Gastroesophageal sphincter (tissue), 4 donors: ENCODE measurements at regions not wholly inside any gene's neighbourhood (a gene's known extent, or its start where the extent isn't known, plus 50 kb on each side); places are given as distances from the start of the nearest gene placed in this dataset.

Source experiments
- ATAC-seq: fragments of 150-250 bp; one replicate; pipeline ENCODE4 v1.9.1; 2016; ENCODE audit warnings: mild to moderate bottlenecking, moderate library complexity
- H3K27ac ChIP-seq, 4 donors: fragments of 200-600 bp; sonication (generic) in 3 of 4; 1 replicate in 3 of 4; 2 replicates in 1 of 4; pipeline ENCODE4 v1.5.1; 2016 to 2019
- H3K27me3 ChIP-seq: fragments of 200-600 bp; sonication (generic); one replicate; pipeline ENCODE4 v1.5.1; 2019
- H3K36me3 ChIP-seq, 2 donors: fragments of 200-600 bp; sonication (generic); one replicate each; pipeline ENCODE4 v1.5.1; 2019; ENCODE audit warnings: control low read depth in 1 of 2
- H3K4me1 ChIP-seq, 3 donors: fragments of 200-600 bp; sonication (generic); 1 replicate in 2 of 3; 2 replicates in 1 of 3; pipeline ENCODE4 v1.5.1; 2016 to 2019; ENCODE audit warnings: control low read depth in 2 of 3
- H3K4me3 ChIP-seq, 2 donors: fragments of 200-600 bp; sonication (generic); one replicate each; pipeline ENCODE4 v1.5.1; 2019; ENCODE audit warnings: mild to moderate bottlenecking in 1 of 2, moderate library complexity in 1 of 2
- H3K9me3 ChIP-seq, 3 donors: fragments of 200-600 bp; sonication (generic); one replicate each; pipeline ENCODE4 v1.5.1; 2017 to 2019; ENCODE audit warnings: control low read depth in 2 of 3
- EP300 ChIP-seq: sonication (generic); formaldehyde crosslinking; IDR thresholded peaks from one replicate; pipeline ENCODE4 v1.6.1; 2017; ENCODE audit warnings: antibody characterized with exemption, mild to moderate bottlenecking
- POLR2A ChIP-seq, 2 donors: fragments of 450-650 bp; IDR thresholded peaks; one replicate each; pipeline ENCODE4 v1.6.1; 2017; ENCODE audit warnings: antibody characterized with exemption in 2 of 2, mild to moderate bottlenecking in 2 of 2, moderate library complexity in 1 of 2
- POLR2AphosphoS5 ChIP-seq: sonication (generic); formaldehyde crosslinking; IDR thresholded peaks from one replicate; pipeline ENCODE4 v1.6.1; 2017; ENCODE audit warnings: antibody characterized with exemption
- WGBS, 2 donors: methylation state at CpG; one replicate each; pipeline ENCODE4 v1.1.5; 2018; ENCODE audit warnings: low coverage in 1 of 2; 5-methylcytosine and 5-hydroxymethylcytosine counted together
- TF ChIP-seq, protein P1 (sequence below), 4 experiments: fragments of 200-600 bp in 2 of 4; fragments of 450-650 bp in 2 of 4; sonication (generic) in 1 of 4; IDR thresholded peaks; one replicate each; pipeline ENCODE4 v1.5.1; 2017 to 2019; ENCODE audit warnings: antibody characterized with exemption in 4 of 4, mild to moderate bottlenecking in 2 of 4, moderate library complexity in 2 of 4

DNA sequence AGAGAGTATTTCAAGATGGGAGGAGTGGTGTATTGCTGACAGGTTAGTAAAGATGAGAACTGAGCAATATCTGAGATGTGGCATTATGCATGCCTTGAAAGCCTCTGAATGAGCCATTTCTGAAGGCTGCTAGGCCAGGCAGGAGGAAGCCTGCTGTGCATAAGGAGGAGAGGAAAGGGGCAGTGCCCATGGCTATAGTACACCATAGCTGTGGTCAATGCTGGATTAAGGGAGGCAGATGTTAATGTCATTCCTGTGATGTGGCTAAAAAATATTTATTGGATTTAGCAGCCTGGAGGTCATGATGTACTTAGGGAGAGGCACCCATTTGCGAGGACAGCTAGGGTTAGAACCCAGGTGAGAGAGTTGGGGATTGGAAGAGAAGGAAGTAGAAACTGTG is 130.0 kb upstream of the LNX1 start:
- Histone ChIP-seq H3K27me3 (no peaks in the 10 kb centered on the region), H3K4me3 (no peak overlapping the region), H3K4me1 (no peaks in the 10 kb centered on the region), H3K27ac (no peak overlapping the region), H3K36me3 (no peaks in the 10 kb centered on the region), H3K9me3 (no peaks in the 10 kb centered on the region)
- 80 to 100% methylated on average over 1 of the region's 1 CpG for WGBS, 2 donors
- TF ChIP-seq, protein P1, sequence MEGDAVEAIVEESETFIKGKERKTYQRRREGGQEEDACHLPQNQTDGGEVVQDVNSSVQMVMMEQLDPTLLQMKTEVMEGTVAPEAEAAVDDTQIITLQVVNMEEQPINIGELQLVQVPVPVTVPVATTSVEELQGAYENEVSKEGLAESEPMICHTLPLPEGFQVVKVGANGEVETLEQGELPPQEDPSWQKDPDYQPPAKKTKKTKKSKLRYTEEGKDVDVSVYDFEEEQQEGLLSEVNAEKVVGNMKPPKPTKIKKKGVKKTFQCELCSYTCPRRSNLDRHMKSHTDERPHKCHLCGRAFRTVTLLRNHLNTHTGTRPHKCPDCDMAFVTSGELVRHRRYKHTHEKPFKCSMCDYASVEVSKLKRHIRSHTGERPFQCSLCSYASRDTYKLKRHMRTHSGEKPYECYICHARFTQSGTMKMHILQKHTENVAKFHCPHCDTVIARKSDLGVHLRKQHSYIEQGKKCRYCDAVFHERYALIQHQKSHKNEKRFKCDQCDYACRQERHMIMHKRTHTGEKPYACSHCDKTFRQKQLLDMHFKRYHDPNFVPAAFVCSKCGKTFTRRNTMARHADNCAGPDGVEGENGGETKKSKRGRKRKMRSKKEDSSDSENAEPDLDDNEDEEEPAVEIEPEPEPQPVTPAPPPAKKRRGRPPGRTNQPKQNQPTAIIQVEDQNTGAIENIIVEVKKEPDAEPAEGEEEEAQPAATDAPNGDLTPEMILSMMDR (IDR thresholded peaks at IDR 0.05) = no peak
- no peak for TF ChIP-seq EP300
- TF ChIP-seq POLR2A (IDR thresholded peaks at IDR 0.05) = no peak
- no peak for TF ChIP-seq POLR2AphosphoS5
- ATAC-seq = no peak

DNA sequence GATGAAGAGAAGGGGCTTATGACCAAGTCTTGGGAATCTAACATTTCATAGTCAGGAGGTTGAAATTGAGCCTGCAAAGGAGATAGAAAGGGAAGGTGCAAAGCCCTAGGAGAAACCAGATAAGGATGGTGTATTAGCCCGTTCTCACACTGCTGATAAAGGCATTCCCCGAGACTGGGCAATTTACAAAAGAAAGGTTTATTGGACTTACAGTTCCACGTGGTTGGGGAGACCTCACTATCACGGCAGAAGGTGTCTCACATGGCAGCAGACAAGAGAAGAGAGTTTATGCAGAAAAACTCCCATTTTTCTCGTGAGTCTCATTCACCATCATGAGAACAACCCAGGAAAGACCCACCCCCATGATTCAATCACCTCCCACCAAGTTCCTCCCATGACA is 129.5 kb upstream of the LNX1 start:
- TF ChIP-seq POLR2A (IDR thresholded peaks at IDR 0.05) (no peak), EP300 (no peak), POLR2AphosphoS5 (no peak)
- TF ChIP-seq, protein P1 (IDR thresholded peaks at IDR 0.05) = no peak
- no peak overlapping the region for H3K27ac ChIP-seq
- no peak for ATAC-seq
- 88% methylated on average over 5 of the region's 5 CpGs; no CpG with 5 or more reads in 1 of the 2 donors for WGBS, 2 donors
- H3K9me3 ChIP-seq = no peaks in the 10 kb centered on the region
- H3K4me1 ChIP-seq = no peaks in the 10 kb centered on the region
- H3K27me3 ChIP-seq = no peaks in the 10 kb centered on the region
- H3K36me3 ChIP-seq = no peaks in the 10 kb centered on the region
- H3K4me3 ChIP-seq = no peak overlapping the region

- ATAC-seq = peak; percentile 41
- 73 to 86% methylated on average over 1 to 4 of the region's 4 CpGs for WGBS, 2 donors
- Histone ChIP-seq H3K4me1 (no peaks in the 10 kb centered on the region), H3K4me3 (no peak overlapping the region), H3K9me3 (no peaks in the 10 kb centered on the region), H3K36me3 (no peaks in the 10 kb centered on the region), H3K27ac (peak overlapping the region in 1 of 4 donors; percentile 54), H3K27me3 (no peaks in the 10 kb centered on the region)
- TF ChIP-seq, protein P1 (IDR thresholded peaks at IDR 0.05) = no peak
- no peak for TF ChIP-seq POLR2A (IDR thresholded peaks at IDR 0.05)
- TF ChIP-seq EP300 = no peak
- TF ChIP-seq POLR2AphosphoS5 = no peak
Measured at GRCh38 chr4:53717064-53717549, 125.8 kb upstream of the LNX1 start.

- H3K27me3 ChIP-seq = no peaks in the 10 kb centered on the region
- no peaks in the 10 kb centered on the region for H3K9me3 ChIP-seq
- WGBS, 2 donors = 62 to 77% methylated on average over 3 to 6 of the region's 6 CpGs
- no peaks in the 10 kb centered on the region for H3K4me1 ChIP-seq
- peak; percentile 52 for ATAC-seq
- no peak for TF ChIP-seq POLR2A (IDR thresholded peaks at IDR 0.05)
- no peak for TF ChIP-seq POLR2AphosphoS5
- no peak for TF ChIP-seq EP300
- TF ChIP-seq, protein P1 (IDR thresholded peaks at IDR 0.05) = no peak
- no peak overlapping the region for H3K4me3 ChIP-seq
- peak overlapping the region in 1 of 4 donors; percentile 54 for H3K27ac ChIP-seq
- no peaks in the 10 kb centered on the region for H3K36me3 ChIP-seq
Measured at GRCh38 chr4:53716471-53717063, 125.3 kb upstream of the LNX1 start.

DNA sequence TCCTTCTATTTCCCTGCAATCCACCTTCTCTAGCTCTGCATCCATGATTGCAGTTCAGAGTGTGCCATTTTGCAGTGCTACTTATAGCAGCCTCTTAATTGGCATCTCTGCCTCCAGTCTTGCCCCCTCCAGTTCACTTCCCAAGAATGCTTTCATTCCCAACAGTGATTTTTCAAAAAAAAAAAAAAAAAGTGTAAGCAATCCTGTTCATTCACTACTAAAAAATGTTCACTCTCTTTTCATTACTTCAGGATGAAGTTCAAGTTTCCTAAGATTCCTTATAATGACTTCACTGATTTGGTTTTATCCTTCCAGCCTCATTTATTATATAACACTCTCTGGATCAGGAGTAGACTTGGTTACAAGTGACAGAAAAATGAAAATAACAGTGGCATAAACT is 124.7 kb upstream of the LNX1 start:
- no peak for TF ChIP-seq EP300
- H3K27ac ChIP-seq = peak overlapping the region in 1 of 4 donors; percentile 54
- no peaks in the 10 kb centered on the region for H3K4me1 ChIP-seq
- no peaks in the 10 kb centered on the region for H3K9me3 ChIP-seq
- no peaks in the 10 kb centered on the region for H3K36me3 ChIP-seq
- H3K4me3 ChIP-seq = no peak overlapping the region
- no peaks in the 10 kb centered on the region for H3K27me3 ChIP-seq
- ATAC-seq = peak; percentile 31
